Forelimb muscle (tissue), 1 donor: ENCODE measurements at regions not wholly inside any gene's neighbourhood (a gene's known extent, or its start where the extent isn't known, plus 50 kb on each side); places are given as distances from the start of the nearest gene placed in this dataset.
"Not testable (repeated sequence)": the region's sequence is repeated elsewhere in the genome, so short reads cannot be mapped to it uniquely, and the experiment has no call there.

Experiments used
- DNase-seq: peaks from one replicate; pipeline ENCODE4 v3.0.0-alpha.2; 2013; ENCODE audit warnings: low read depth

- no peak for DNase-seq
These were observed 614.3 kb upstream of the MIS18BP1 start for GRCh38 chr14:45867046-45867894.

- no peak for DNase-seq
These were observed 585.6 kb upstream of the MIS18BP1 start for GRCh38 chr14:45838597-45838996.

GRCh38 chr14:45819107-45819506, 566.1 kb upstream of the MIS18BP1 start:
- DNase-seq = no peak

- no peak for DNase-seq
These were observed 558.2 kb upstream of the MIS18BP1 start for GRCh38 chr14:45811155-45811554.

GRCh38 chr14:45810152-45810872, 557.3 kb upstream of the MIS18BP1 start:
- no peak for DNase-seq

- DNase-seq = no peak
These were observed 554.3 kb upstream of the MIS18BP1 start for GRCh38 chr14:45807178-45807899.

GRCh38 chr14:45799511-45799910, 546.5 kb upstream of the MIS18BP1 start:
- DNase-seq = no peak

- DNase-seq = no peak
These were observed 545.7 kb upstream of the MIS18BP1 start for GRCh38 chr14:45798659-45799058.

GRCh38 chr14:45796006-45796405, 543.0 kb upstream of the MIS18BP1 start:
- DNase-seq = not testable (repeated sequence)

GRCh38 chr14:45793081-45793480, 540.1 kb upstream of the MIS18BP1 start:
- no peak for DNase-seq

GRCh38 chr14:45790293-45790692, 537.3 kb upstream of the MIS18BP1 start:
- no peak for DNase-seq

- DNase-seq = no peak
These were observed 534.2 kb upstream of the MIS18BP1 start for GRCh38 chr14:45787167-45787566.

- DNase-seq = no peak
These were observed 533.3 kb upstream of the MIS18BP1 start for GRCh38 chr14:45786266-45786665.

GRCh38 chr14:45785240-45785639, 532.2 kb upstream of the MIS18BP1 start:
- DNase-seq = no peak

- no peak for DNase-seq
These were observed 513.2 kb upstream of the MIS18BP1 start for GRCh38 chr14:45766247-45766646.

GRCh38 chr14:45757655-45758054, 504.7 kb upstream of the MIS18BP1 start:
- DNase-seq = no peak

GRCh38 chr14:45756412-45756811, 503.4 kb upstream of the MIS18BP1 start:
- not testable (repeated sequence) for DNase-seq

- no peak for DNase-seq
These were observed 490.9 kb upstream of the MIS18BP1 start for GRCh38 chr14:45743884-45744283.

GRCh38 chr14:45742187-45742586, 489.2 kb upstream of the MIS18BP1 start:
- no peak for DNase-seq

- DNase-seq = no peak
These were observed 475.6 kb upstream of the MIS18BP1 start for GRCh38 chr14:45728434-45729225.

- DNase-seq = no peak
These were observed 474.1 kb upstream of the MIS18BP1 start for GRCh38 chr14:45727133-45727532.

- no peak for DNase-seq
These were observed 468.5 kb upstream of the MIS18BP1 start for GRCh38 chr14:45721472-45721871.
